Immature natural killer cell (primary cell): ENCODE measurements at regions not wholly inside any gene's neighbourhood (a gene's known extent, or its start where the extent isn't known, plus 50 kb on each side); places are given as distances from the start of the nearest gene placed in this dataset.
"Not testable (repeated sequence)": the region's sequence is repeated elsewhere in the genome, so short reads cannot be mapped to it uniquely, and the experiment has no call there.

Experiments used
- DNase-seq, 3 donors: peaks; one replicate each; pipeline ENCODE4 v3.0.0; 2022; ENCODE audit warnings: mixed read lengths in 1 of 3
- H3K27ac Mint-ChIP-seq, 6 donors: one replicate each; pipeline ENCODE4 v1.8.0; 2020; ENCODE audit warnings: mixed read lengths in 6 of 6, mild to moderate bottlenecking in 5 of 6, inconsistent platforms in 4 of 6, moderate library complexity in 3 of 6
- H3K27me3 Mint-ChIP-seq, 3 donors: one replicate each; pipeline ENCODE4 v1.8.0; 2020 to 2021; ENCODE audit warnings: low read depth in 3 of 3, mild to moderate bottlenecking in 3 of 3, mixed read lengths in 3 of 3, moderate library complexity in 3 of 3, inconsistent platforms in 1 of 3
- H3K36me3 Mint-ChIP-seq, 3 donors: one replicate each; pipeline ENCODE4 v1.8.0; 2020; ENCODE audit warnings: mixed read lengths in 3 of 3, inconsistent platforms in 2 of 3, mild to moderate bottlenecking in 2 of 3
- H3K4me1 Mint-ChIP-seq, 2 donors: one replicate each; pipeline ENCODE4 v1.8.0; 2020; ENCODE audit warnings: inconsistent platforms in 2 of 2, mild to moderate bottlenecking in 2 of 2, mixed read lengths in 2 of 2, moderate library complexity in 1 of 2
- H3K4me3 Mint-ChIP-seq, 5 donors: one replicate each; pipeline ENCODE4 v1.8.0; 2020; ENCODE audit warnings: mild to moderate bottlenecking in 5 of 5, mixed read lengths in 5 of 5, inconsistent platforms in 3 of 5, moderate library complexity in 3 of 5
- H3K9me3 Mint-ChIP-seq, 6 donors: one replicate each; pipeline ENCODE4 v1.8.0; 2020; ENCODE audit warnings: mild to moderate bottlenecking in 6 of 6, mixed read lengths in 6 of 6, inconsistent platforms in 4 of 6, moderate library complexity in 3 of 6

DNA sequence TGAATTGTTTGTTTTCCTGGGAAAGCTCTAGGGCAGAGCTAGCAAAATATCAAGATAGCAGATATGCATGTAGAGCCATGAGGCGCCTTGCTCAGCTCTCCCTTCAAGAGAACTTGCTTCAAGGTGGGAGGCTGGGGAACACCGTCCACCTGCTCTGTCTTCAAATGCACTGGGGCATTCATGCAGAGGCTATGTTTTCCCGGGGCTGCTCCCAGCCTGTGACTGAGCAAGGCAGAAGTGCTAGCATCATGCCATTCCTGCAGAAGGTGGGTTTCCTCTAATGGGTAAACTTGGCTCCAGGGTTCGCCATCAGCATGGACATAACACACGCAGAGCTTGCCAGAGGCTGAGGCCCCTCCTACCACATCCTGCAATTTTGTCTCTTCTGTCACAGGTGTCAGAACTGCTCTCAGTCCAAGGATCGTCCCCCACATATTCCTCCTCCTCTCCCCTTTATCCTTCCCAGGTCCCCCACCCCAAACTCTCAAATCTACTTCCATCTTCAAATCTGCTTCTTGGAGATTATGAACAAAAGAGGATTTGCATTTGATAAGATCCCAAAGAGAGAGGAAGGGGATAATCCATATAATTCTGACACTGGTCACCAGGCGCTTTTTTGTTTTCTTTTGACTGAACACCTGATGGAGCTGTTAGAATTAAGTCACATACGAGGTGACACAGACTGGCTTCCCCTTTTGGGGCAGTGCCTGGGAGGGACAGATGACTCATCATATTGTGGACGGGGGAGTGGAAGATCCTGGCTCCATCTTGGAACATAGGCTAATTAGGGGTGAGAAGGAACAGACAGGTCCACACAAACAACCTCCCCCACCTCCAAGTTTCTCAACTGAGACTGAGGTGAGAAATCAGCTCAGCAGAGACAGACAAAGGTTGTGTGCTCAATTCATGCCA, 85.0 kb upstream of the TAF11L2 start:
- Mint-ChIP-seq H3K9me3 (peaks cover 0 to 22% (median 4%) of the 10 kb centered on the region in 6 donors), H3K27me3 (peaks cover 0 to 3% (median 0%) of the 10 kb centered on the region in 3 donors), H3K4me3 (no peak overlapping the region), H3K4me1 (no peaks in the 10 kb centered on the region), H3K27ac (no peak overlapping the region), H3K36me3 (no peaks in the 10 kb centered on the region)
- DNase-seq = no peak

DNA sequence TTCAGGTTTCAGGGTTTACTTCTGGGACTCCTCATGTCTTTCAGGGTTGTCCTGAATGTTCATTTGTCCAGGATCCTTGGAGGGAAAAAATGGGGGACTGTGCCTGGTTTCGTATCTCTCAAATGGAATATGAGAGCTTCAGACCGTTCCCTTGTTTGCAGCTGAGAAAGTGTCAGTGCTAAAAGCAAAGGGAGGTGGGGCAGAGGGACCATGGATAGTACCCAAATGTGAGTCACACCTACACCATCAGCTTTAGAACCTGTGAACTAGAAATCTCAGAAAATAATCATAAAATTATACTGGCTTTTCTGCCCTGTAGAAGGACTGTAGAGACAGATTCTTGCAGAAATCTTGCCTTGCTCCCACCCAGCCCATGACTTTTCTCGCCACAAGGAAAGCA, 84.3 kb upstream of the TAF11L2 start:
- Mint-ChIP-seq H3K4me3 (no peak overlapping the region), H3K36me3 (no peaks in the 10 kb centered on the region), H3K27ac (no peak overlapping the region), H3K4me1 (no peaks in the 10 kb centered on the region), H3K9me3 (peaks cover 0 to 25% (median 4%) of the 10 kb centered on the region in 6 donors), H3K27me3 (peaks cover 0 to 3% (median 0%) of the 10 kb centered on the region in 3 donors)
- DNase-seq = no peak

DNA sequence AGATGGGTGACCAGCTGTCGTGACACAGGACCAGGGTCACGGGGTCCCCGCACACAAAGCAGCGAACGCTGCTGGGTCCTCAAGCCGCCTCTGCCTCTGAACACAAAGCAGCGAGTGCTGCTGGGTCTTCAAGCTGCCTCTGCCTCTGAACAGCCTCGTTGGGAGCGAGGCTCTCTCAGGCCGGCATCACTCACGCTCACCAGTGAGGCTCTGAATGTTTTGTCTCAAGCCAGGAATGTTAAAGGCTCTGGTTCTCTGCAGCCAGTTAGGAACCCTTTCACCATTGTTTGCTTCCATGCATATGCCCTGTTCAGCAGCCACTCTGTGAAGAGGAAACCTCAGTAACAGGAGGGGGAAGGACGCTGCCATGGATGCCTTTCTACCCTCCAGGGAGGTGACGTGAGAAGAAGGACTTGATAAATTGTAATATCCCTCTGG, 82.7 kb upstream of the TAF11L2 start:
- Mint-ChIP-seq H3K4me3 (no peak overlapping the region), H3K27ac (no peak overlapping the region), H3K9me3 (peaks cover 3 to 36% (median 9%) of the 10 kb centered on the region in 6 donors), H3K36me3 (no peaks in the 10 kb centered on the region), H3K27me3 (no peaks in the 10 kb centered on the region), H3K4me1 (no peaks in the 10 kb centered on the region)
- no peak for DNase-seq

DNA sequence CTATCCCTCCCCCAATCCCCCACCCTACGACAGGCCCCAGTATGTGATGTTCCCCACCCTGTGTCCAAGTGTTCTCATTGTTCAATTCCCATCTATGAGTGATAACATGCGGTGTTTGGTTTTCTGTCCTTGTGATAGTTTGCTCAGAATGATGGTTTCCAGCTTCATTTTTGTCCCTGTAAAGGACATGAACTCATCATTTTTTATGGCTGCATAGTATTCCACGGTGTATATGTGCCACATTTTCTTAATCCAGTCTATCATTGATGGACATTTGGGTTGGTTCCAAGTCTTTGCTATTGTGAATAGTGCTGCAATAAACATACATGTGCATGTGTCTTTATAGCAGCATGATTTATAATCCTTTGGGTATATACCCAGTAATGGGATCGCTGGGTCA, 81.7 kb upstream of the TAF11L2 start:
- H3K4me1 Mint-ChIP-seq, H3K4me3 Mint-ChIP-seq, DNase-seq, H3K27ac Mint-ChIP-seq, H3K36me3 Mint-ChIP-seq, H3K27me3 Mint-ChIP-seq: not testable (repeated sequence)
- H3K9me3 Mint-ChIP-seq = peaks cover 4 to 36% (median 9%) of the 10 kb centered on the region in 6 donors

DNA sequence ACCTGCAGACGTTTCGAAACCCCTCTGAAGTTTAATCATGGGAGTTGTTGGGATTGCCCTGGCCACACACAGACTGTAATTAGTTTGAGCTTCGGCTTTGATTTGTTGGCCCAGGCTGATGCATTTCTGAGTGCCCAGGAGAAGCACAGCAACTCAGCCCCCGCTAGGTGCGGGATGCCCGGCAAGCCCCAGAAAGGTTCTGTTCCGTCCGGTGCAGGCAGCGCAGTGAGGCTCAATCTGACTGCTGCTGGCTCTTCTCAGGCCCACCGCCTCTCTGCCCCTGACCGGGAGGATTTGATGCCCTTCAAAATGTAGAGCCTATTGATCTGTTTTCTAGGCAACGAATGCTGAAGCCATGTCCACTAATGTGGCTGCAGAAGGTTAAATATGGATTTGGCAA, 73.4 kb upstream of the TAF11L2 start:
- Mint-ChIP-seq H3K27ac (no peak overlapping the region), H3K4me3 (no peak overlapping the region), H3K9me3 (peaks cover 3 to 30% (median 15%) of the 10 kb centered on the region in 6 donors), H3K4me1 (no peaks in the 10 kb centered on the region), H3K27me3 (peaks cover 0 to 1% (median 1%) of the 10 kb centered on the region in 3 donors), H3K36me3 (no peaks in the 10 kb centered on the region)
- DNase-seq = no peak

DNA sequence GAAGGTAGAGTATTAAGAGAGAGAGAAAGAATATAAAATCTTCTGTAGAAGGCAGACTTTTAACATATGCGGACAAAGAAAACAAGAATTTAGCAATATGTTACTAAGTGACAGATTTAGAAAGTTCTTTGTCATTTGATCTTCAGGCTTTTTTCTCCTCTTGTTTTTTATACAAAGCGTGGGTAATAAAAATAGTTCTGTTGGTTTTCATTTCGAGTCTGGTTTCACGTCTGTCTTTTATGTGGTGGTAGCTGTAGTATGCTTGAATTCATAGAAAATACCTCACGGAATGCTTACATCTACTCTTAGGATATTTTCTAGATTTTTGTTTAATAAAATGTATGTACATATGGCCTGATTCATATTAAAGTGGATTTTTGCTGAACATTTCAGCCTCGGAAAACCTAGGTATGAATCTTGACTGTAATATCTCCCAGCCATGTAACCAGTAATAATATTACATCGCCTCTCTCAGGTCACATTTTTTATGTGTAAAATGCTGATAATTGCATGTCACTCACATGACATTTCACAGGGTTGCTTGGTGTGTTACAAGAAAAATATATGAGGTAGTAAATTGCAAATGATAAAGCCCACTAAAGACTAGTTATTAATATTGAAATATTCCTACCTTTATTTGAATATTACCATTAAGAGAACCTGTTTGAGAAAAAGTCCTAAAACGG, 72.5 kb upstream of the TAF11L2 start:
- H3K4me1 Mint-ChIP-seq = no peaks in the 10 kb centered on the region
- no peak for DNase-seq
- H3K9me3 Mint-ChIP-seq = peaks cover 5 to 26% (median 11%) of the 10 kb centered on the region in 6 donors
- H3K36me3 Mint-ChIP-seq = no peaks in the 10 kb centered on the region
- H3K27me3 Mint-ChIP-seq = peaks cover 0 to 1% (median 1%) of the 10 kb centered on the region in 3 donors
- no peak overlapping the region for H3K4me3 Mint-ChIP-seq
- no peak overlapping the region for H3K27ac Mint-ChIP-seq

DNA sequence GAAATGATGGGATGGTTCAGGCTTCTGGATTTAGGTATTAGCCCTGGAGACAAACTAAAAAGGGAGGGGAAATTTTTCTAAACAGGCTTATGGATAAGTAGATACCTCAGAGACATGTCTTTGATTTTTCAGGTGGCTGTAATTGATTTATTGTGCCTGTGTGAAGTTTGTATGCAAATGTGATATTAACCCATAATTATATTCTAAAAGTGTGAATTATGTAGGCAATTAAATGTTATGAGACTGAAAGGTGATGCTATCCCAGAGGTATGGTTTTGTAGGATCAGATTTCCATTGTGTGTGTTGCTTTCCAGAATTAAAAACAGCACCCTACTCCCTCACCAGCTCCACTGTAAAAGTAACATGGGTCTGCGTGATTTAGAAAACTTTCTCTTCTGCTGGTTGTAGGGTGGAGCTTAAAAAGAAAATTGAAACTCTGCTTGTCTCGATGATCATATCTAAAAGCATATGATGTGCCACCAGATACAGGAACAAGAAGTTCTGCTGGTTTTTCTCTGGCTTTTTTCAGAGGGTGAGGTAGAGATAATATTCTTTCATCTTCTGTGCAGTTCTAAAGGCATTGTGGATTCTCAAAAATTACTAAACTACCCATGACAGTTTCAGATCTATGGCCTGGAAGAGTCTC, 71.8 kb upstream of the TAF11L2 start:
- no peak for DNase-seq
- H3K4me3 Mint-ChIP-seq = no peak overlapping the region
- H3K9me3 Mint-ChIP-seq = peaks cover 4 to 26% (median 14%) of the 10 kb centered on the region in 6 donors
- no peaks in the 10 kb centered on the region for H3K36me3 Mint-ChIP-seq
- peaks cover 0 to 1% (median 1%) of the 10 kb centered on the region in 3 donors for H3K27me3 Mint-ChIP-seq
- H3K27ac Mint-ChIP-seq = no peak overlapping the region
- no peaks in the 10 kb centered on the region for H3K4me1 Mint-ChIP-seq

DNA sequence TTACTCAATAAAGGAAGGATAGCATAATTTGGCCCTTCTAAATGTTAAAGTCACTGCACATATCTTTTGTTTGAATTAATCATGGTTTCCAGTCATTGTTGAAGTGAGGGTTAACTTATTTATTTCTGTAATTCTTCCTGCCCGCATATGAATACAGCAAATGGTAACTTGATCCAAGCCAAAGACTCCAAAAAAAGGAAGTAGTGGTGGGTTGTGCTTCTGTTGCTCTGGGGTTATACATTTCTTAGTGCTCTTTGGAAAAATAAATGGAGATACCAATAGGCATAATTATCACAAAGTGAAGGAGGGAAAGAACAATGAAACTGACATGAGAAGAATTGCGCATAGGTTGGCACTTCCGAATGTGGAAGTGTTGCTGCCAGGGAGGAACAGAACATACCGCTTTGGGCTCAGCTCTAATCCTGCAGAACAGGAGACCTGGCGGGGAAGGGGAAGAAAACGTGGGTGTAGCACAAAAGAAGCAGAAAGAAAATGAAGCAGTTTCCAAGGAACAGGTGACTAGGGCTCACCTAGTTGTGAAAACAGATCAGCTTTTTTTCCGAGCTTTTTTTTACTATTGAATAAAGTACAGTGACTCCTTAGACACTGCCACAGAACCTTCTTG, 69.7 kb upstream of the TAF11L2 start:
- Mint-ChIP-seq H3K27ac (no peak overlapping the region), H3K36me3 (no peaks in the 10 kb centered on the region), H3K27me3 (peaks cover 0 to 1% (median 1%) of the 10 kb centered on the region in 3 donors), H3K4me3 (no peak overlapping the region), H3K9me3 (peaks cover 4 to 25% (median 14%) of the 10 kb centered on the region in 6 donors), H3K4me1 (no peaks in the 10 kb centered on the region)
- no peak for DNase-seq

DNA sequence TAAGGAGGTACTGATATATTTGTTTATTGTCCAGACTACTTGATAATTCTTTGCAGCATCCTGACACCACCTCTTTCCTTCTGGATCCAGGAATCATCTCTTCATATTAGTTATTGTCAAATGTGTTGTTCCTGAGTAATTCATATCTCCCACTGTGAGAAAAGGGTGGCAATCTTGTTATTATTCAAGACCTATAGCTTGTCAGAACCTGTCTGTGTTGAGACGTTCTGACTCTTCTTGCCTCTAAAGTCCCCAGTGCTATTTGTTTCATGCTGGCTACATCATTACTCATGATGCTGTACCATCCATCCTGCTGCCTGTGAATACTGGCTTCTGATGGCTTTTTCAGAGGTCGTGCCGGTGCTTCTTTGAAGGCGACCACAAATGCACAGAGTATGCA, 68.7 kb upstream of the TAF11L2 start:
- Mint-ChIP-seq H3K27me3 (peaks cover 0 to 3% (median 1%) of the 10 kb centered on the region in 3 donors), H3K36me3 (no peaks in the 10 kb centered on the region), H3K4me3 (no peak overlapping the region), H3K9me3 (peaks cover 2 to 24% (median 11%) of the 10 kb centered on the region in 6 donors), H3K27ac (no peak overlapping the region), H3K4me1 (no peaks in the 10 kb centered on the region)
- DNase-seq = no peak

DNA sequence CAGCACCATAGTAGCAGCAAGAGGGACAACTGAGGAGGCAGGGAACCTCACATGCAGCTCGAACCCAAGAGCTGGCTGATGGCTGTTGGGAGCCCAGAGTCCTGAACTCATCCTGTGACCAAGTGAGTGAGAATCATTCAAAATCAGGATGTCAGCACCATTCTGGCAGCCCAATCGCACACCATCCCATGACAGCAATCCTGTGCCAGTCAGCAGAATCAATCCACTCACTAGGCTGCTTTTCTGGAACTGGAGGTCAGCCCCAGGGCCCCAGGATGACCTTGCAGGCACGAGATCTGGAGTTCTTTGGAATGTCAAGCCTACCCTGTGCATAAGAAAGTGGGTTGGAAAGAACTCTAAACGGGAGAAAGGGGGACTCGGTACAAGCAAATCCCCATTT, 67.8 kb upstream of the TAF11L2 start:
- no peak overlapping the region for H3K27ac Mint-ChIP-seq
- peaks cover 0 to 3% (median 1%) of the 10 kb centered on the region in 3 donors for H3K27me3 Mint-ChIP-seq
- H3K9me3 Mint-ChIP-seq = peaks cover 4 to 27% (median 7%) of the 10 kb centered on the region in 6 donors
- no peak overlapping the region for H3K4me3 Mint-ChIP-seq
- DNase-seq = no peak
- H3K4me1 Mint-ChIP-seq = no peaks in the 10 kb centered on the region
- H3K36me3 Mint-ChIP-seq = no peaks in the 10 kb centered on the region

DNA sequence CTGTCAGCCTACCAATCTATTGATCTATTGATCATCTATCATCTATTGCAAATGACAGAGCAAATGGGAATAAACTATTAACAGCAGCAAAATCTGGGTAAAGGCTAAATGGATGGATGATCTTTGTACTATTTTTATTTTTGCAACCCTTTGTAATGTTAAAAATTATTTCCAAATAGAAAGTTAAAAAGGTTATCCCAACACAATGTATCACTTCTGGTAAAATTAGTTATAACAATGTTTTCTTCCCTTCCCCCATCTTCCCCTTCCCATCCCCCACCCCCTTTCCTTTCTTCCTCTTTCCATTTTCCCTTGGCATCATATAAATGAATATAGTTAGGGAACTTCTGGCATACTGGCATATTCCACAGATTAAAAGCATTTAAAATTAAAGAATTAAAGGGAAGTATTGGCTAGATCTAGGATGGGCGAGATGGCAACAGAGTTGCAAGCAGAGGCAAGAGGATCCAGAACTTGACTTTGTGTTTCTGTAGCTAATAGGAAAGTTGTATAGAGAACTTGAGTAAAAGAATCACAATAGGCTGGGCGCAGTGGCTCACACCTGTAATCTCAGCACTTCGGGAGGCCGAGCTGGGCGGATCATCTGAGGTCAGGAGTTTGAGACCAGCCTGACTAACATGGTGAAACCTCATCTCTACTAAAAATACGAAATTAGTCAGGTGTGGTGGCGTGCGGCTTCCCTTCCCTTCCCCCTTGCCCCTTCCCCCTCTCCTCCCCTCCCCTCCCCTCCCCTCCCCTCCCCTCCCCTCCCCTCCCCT, 66.6 kb upstream of the TAF11L2 start:
- H3K36me3 Mint-ChIP-seq = no peaks in the 10 kb centered on the region
- H3K4me1 Mint-ChIP-seq = peaks cover 5 to 11% of the 10 kb centered on the region in 2 donors
- no peak overlapping the region for H3K4me3 Mint-ChIP-seq
- DNase-seq = no peak
- peaks cover 0 to 3% (median 1%) of the 10 kb centered on the region in 3 donors for H3K27me3 Mint-ChIP-seq
- H3K9me3 Mint-ChIP-seq = peaks cover 5 to 31% (median 10%) of the 10 kb centered on the region in 6 donors
- H3K27ac Mint-ChIP-seq = no peak overlapping the region

DNA sequence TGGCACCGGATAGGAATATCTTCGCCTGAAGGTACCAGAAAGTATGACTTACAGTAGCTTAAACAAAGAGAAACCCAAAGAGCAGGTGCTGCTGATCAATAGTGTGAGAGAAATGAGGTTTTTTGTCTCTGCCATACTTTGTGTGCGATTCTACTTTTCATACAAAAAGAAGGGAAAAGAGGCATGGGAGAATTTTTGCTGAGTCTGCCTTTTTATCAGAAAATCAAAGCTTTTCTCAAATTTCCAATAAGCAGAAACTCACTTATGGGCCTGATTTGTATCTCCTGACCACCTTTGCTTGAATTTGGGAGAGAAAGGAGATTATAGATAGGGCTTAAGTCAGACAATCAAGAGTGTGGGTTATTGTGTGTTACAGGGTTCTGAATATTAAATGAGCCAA, 65.5 kb upstream of the TAF11L2 start:
- Mint-ChIP-seq H3K36me3 (peaks cover 0 to 4% (median 0%) of the 10 kb centered on the region in 3 donors), H3K27ac (no peak overlapping the region), H3K9me3 (peaks cover 5 to 35% (median 11%) of the 10 kb centered on the region in 6 donors), H3K4me3 (no peak overlapping the region), H3K4me1 (peaks cover 12 to 20% of the 10 kb centered on the region in 2 donors), H3K27me3 (peaks cover 0 to 3% (median 1%) of the 10 kb centered on the region in 3 donors)
- no peak for DNase-seq

DNA sequence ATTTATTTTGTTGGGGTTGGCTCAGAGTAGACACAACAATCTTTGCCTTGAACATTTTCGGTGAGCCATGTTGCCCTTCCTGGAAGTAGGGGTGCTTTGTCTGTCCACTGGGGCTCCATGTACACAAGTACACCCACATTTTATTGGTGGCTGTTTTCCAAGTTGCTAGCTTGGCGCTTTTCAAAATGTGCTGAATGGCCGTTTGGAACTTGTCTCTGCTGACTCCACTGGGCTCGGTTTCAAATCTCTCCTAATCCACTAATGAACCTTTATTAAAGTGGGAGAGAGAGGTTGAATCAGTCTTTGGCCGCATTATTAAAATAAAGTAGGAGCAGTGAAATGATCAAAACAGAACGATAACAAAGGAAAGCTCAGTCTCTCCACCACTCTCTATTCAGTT, 64.6 kb upstream of the TAF11L2 start:
- Mint-ChIP-seq H3K9me3 (peaks cover 3 to 35% (median 12%) of the 10 kb centered on the region in 6 donors), H3K36me3 (peaks cover 0 to 4% (median 0%) of the 10 kb centered on the region in 3 donors), H3K4me3 (no peak overlapping the region), H3K27ac (no peak overlapping the region), H3K4me1 (peaks cover 12 to 20% of the 10 kb centered on the region in 2 donors), H3K27me3 (peaks cover 0 to 2% (median 0%) of the 10 kb centered on the region in 3 donors)
- DNase-seq = no peak
